RWPE1 (cell line): ENCODE measurements at regions not wholly inside any gene's neighbourhood (a gene's known extent, or its start where the extent isn't known, plus 50 kb on each side); places are given as distances from the start of the nearest gene placed in this dataset.

Experiments used
- CTCF ChIA-PET: fragments of 350-600 bp; sonication (Branson Sonifier 250); formaldehyde crosslinking; extraction: SDS; loops from one replicate; lab custom pipeline; 2021; lab: Yijun Ruan, JAX
- POLR2A ChIA-PET: fragments of 400-600 bp; formaldehyde crosslinking; extraction: SDS; loops from one replicate; lab custom pipeline; 2020; ENCODE audit warnings: antibody characterized with exemption; ENCODE audit not compliant: low non-redundant PET; lab: Yijun Ruan, JAX
- DNase-seq: peaks from one replicate; pipeline ENCODE4 v3.0.0; 2012; ENCODE audit warnings: low spot score
- H3K27ac ChIP-seq: fragments of 450-650 bp; 2 replicates; pipeline ENCODE4 v1.5.1; 2017
- TF ChIP-seq, protein P1 (sequence below): fragments of 450-650 bp; conservative IDR thresholded peaks from 2 replicates; pipeline ENCODE4 v1.5.1; 2017; ENCODE audit warnings: low read depth, mild to moderate bottlenecking

- CTCF ChIA-PET = no interaction called here
- POLR2A ChIA-PET = no interaction called here
- no peak for DNase-seq
- no peak overlapping the region for H3K27ac ChIP-seq
- TF ChIP-seq, protein P1, sequence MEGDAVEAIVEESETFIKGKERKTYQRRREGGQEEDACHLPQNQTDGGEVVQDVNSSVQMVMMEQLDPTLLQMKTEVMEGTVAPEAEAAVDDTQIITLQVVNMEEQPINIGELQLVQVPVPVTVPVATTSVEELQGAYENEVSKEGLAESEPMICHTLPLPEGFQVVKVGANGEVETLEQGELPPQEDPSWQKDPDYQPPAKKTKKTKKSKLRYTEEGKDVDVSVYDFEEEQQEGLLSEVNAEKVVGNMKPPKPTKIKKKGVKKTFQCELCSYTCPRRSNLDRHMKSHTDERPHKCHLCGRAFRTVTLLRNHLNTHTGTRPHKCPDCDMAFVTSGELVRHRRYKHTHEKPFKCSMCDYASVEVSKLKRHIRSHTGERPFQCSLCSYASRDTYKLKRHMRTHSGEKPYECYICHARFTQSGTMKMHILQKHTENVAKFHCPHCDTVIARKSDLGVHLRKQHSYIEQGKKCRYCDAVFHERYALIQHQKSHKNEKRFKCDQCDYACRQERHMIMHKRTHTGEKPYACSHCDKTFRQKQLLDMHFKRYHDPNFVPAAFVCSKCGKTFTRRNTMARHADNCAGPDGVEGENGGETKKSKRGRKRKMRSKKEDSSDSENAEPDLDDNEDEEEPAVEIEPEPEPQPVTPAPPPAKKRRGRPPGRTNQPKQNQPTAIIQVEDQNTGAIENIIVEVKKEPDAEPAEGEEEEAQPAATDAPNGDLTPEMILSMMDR = no peak
Measured at GRCh38 chr2:7916670-7917069, 765.2 kb upstream of the ID2 start.

DNA sequence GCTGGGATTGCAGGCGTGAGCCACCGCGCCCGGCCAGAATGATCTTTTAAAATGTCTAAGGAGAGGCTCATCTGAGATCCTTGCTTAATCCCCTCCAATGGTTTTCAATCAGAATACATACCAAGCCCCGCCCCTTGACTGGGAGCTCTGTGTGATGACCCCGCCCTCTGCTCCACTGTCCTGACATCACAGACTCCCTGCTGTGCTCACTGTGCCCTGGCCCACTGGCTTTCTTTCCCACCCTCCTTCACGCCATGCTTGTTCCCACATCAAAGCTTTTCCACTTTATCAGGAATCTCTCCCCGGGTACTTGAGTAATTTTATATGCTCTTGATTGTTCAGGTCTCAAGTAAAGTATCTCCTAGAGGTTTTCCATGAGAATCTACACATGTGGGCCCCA, 762.3 kb upstream of the ID2 start:
- ChIA-PET CTCF (no interaction called here), POLR2A (no interaction called here)
- no peak overlapping the region for H3K27ac ChIP-seq
- no peak for DNase-seq
- TF ChIP-seq, protein P1 = no peak

- ChIA-PET POLR2A (no interaction called here), CTCF (no interaction called here)
- TF ChIP-seq, protein P1 = no peak
- no peak for DNase-seq
- no peak overlapping the region for H3K27ac ChIP-seq
Measured at GRCh38 chr2:7924023-7924762, 757.7 kb upstream of the ID2 start.

- CTCF ChIA-PET = no interaction called here
- POLR2A ChIA-PET = no interaction called here
- no peak overlapping the region for H3K27ac ChIP-seq
- TF ChIP-seq, protein P1 = no peak
- DNase-seq = no peak
Measured at GRCh38 chr2:7925506-7925905, 756.4 kb upstream of the ID2 start.

- H3K27ac ChIP-seq = no peak overlapping the region
- ChIA-PET CTCF (no interaction called here), POLR2A (no interaction called here)
- no peak for DNase-seq
- TF ChIP-seq, protein P1 = no peak
Measured at GRCh38 chr2:7927691-7928090, 754.2 kb upstream of the ID2 start.

GRCh38 chr2:7929281-7929680, 752.6 kb upstream of the ID2 start:
- CTCF ChIA-PET = no interaction called here

More at GRCh38 chr2:7929281-7929680, 752.6 kb upstream of the ID2 start:
- TF ChIP-seq, protein P1 = no peak
- H3K27ac ChIP-seq = no peak overlapping the region
- POLR2A ChIA-PET = no interaction called here
- DNase-seq = no peak
